ENCODE measurements at regions not wholly inside any gene's neighbourhood (a gene's known extent, or its start where the extent isn't known, plus 50 kb on each side); places are given as distances from the start of the nearest gene placed in this dataset.

DNA sequence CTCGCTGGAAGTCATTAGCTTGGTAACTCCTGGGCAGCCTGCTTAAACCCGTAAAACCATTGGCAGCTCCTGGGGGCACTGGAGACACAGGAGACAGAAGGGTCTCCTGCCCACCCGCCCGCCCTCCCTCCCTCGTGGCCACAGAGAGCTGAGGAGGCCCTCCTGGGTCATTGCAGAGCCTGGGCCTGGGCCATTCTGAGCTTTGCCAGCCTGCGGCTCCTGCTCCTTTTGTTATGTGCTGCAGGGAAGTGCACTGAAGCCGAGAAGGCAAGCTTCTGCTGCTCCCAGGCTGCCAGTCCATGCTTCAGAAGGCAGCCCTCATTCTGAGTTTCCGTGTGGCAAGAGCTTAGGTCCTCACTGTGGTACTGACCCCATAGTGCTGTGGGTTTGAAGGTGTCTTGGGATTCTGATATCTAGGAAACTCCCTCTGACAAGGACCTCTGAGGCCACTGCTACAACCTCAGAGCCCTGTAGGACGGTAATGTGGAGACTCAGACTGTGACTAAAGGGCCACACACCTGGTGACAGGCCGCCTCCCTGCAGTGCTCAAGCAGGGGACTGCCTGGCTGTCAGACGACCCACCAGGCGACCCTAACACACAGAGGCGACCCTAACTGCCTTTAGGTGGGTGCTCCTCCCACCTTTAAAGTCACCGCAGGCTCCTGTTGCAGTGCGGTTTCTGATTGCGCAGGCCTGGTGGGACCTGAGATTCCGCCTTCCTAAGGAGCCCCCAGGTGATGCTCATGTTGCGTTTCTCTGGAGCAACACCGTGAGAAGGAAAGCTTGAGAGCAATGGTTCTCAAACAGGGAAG, 118.7 kb downstream of the IER5 start:
- TF ChIP-seq EZH2 (IDR thresholded peaks at IDR 0.05) (no peak), SP1 (IDR thresholded peaks at IDR 0.05; ENCODE audit: low read depth) (no peak), SIN3A (IDR thresholded peaks at IDR 0.05; ENCODE audit: low read depth) (no peak), RAD21 (IDR thresholded peaks at IDR 0.05; ENCODE audit: low read depth) (no peak)
- TF ChIP-seq, protein P1, sequence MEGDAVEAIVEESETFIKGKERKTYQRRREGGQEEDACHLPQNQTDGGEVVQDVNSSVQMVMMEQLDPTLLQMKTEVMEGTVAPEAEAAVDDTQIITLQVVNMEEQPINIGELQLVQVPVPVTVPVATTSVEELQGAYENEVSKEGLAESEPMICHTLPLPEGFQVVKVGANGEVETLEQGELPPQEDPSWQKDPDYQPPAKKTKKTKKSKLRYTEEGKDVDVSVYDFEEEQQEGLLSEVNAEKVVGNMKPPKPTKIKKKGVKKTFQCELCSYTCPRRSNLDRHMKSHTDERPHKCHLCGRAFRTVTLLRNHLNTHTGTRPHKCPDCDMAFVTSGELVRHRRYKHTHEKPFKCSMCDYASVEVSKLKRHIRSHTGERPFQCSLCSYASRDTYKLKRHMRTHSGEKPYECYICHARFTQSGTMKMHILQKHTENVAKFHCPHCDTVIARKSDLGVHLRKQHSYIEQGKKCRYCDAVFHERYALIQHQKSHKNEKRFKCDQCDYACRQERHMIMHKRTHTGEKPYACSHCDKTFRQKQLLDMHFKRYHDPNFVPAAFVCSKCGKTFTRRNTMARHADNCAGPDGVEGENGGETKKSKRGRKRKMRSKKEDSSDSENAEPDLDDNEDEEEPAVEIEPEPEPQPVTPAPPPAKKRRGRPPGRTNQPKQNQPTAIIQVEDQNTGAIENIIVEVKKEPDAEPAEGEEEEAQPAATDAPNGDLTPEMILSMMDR (IDR thresholded peaks at IDR 0.05 in 2 of 3, conservative IDR thresholded peaks at IDR 0.05 in 1 of 3; ENCODE audit: borderline replicate concordance in 1 of 3, insufficient read depth in 1 of 3, low read depth in 2 of 3, low read length in 2 of 3): no peak
- TF ChIP-seq, protein P2, sequence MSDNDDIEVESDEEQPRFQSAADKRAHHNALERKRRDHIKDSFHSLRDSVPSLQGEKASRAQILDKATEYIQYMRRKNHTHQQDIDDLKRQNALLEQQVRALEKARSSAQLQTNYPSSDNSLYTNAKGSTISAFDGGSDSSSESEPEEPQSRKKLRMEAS (IDR thresholded peaks at IDR 0.05): no peak
